ENCODE measurements at regions not wholly inside any gene's neighbourhood (a gene's known extent, or its start where the extent isn't known, plus 50 kb on each side); places are given as distances from the start of the nearest gene placed in this dataset.

DNA sequence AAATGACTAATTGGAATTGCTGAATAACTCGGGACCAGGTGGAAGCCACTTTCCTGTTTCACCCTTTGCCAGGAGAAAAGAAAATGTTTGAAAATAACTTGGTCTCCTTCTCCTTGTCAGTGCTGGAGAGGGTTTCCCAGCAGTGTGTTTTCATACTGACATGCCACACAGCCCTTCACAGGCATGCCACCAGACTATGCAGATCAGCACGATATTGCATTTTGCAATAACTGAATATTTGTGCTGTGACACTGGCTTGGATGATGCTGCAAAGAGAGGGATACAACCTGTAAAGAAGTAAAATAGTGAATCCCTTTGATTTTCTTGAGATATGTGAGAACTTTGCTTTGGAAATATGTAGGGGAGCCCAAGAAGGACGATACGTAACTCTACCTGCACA, 200.0 kb upstream of the NAV2 start:
- DNase-seq: no peak

DNA sequence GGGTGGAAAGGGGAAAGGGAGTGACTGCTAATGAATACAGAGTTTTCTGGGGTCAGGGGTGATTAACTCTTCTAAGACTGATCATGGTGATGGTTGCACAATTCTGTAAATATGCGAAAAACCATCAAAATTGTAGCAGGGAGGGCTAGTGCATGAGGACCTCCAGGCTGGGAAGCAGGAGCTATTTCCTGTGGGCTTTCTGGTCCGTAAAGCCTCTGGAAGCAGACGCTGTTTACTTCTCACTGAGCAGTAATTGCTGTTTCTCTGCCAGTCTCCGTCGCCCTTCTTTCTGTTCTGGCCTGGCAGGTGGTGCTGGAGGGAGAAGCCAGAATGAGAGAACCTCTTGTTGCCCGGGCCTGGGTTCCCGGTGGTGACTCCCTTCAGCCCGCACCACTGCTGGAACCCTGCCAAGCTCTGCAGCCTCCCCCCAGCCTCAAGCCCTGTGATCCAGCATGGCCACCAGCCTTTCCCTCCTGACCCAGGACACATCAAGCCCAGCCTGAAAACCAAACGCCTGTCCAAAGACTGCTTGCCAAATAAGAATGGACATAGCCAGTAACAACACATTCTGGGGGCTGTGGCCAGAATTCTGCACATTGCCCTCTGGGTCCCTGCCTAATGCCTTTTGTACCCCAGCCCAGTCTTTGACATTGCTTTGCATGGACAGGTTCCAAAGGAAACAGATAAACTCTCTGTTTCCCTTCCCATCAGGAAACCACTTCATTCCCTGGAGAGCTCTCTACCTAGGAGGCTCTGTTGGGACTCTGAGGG, 201.0 kb upstream of the NAV2 start:
- peak; percentile 62 for DNase-seq

DNA sequence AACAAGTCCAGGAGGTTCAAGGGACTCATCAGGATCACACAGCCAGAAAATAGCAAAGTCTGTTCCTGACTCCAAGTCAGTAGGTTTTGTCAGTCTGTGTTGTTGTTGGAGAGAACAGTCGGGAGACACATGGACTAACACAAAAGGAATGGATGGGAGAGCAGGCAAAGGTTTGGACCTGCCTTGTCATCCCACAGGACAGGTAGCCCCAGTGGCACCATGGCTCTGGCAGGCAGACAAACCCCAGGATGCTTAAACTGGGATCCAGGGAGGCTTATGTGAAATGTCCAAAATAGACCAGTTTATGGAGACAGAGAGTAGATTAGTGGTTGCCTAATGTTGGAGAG, 201.6 kb upstream of the NAV2 start:
- no peak for DNase-seq

DNA sequence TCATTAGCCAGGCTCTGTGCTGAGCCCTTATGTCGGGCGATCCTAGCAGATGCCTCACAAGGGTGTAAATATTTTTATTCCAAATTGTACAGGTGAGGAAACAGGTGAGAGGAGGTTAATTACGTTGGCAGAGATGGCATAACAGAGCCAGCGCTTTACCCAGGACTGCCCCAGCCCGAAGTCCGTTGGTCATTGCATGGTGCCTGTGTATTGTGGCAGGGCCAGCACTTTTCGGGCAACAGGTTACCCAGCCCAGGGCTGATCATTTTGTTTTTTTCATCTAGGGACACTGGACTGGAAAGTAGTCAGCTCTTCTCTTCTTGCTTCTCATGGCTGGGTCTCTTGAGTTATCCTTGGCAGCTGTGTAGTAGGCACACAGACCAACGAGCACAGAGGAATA, 202.2 kb upstream of the NAV2 start:
- DNase-seq: no peak

DNA sequence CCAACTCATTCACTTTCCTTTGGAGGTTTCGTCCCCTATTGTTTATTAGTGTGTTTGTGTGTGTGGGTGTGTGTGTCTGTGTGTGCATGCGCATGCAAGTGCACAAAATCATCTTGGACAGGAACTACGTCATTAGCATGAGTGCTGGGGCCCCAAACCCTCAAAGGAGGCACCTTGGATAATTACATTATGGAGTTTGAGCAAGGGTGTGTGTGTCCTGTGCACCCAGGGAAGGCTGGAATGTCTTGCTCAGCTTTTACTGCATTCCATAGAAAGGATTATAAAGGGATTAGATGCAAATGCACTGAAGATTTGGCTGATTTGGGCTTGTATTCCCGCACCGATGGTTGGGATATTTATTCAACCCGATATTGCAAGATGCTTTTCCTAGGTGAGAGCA, 203.4 kb upstream of the NAV2 start:
- DNase-seq: no peak

DNA sequence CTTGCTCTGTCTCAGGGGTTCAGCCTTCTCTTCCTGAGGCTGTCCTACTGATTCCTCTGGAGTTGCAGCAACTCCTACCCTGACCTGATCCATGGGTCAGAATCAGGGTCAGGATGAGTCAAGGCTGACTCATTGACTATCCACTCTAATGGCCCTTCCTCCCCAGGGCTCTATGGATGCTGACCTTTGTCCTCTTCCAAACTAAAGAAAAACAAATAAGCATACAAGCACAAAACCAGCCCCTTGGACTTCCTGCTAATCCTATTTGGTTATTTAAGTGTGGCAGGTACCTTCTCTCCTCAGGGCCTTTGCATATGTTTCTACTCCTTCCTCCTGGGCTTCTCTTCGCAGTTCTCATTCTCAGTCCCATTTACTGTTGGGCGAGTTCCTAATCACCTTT, 204.5 kb upstream of the NAV2 start:
- DNase-seq: no peak

DNA sequence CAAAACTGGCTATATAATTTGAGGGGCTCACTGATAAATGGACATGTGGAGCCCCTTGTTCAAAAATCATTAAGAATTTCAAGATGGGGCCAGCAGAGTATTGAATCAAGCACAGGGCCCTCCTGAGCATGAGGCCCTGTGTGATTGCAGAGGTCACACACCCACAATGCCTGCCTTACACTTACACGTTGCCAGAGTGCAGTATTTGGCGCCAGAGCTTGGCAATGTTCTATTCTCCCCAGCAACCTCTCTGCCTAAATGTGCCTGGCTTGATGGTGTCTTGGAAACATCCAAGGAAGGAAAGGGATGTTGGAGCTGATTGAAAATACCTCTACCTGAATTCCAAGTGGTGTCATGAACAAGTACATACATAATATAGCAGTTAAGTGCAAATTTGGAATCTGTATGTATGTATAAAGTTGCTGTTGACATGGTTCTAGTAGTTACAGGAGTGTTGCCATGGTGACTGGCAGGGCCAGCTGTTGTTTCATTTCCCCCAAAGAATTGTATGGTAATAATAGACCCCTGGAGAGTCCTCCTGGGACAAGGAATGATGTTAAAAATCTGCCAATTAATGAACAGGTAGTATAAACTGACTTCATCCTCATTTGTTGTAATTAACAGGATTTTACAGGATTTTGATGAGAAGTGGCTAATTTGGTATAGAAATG, 205.7 kb upstream of the NAV2 start:
- no peak for DNase-seq

DNA sequence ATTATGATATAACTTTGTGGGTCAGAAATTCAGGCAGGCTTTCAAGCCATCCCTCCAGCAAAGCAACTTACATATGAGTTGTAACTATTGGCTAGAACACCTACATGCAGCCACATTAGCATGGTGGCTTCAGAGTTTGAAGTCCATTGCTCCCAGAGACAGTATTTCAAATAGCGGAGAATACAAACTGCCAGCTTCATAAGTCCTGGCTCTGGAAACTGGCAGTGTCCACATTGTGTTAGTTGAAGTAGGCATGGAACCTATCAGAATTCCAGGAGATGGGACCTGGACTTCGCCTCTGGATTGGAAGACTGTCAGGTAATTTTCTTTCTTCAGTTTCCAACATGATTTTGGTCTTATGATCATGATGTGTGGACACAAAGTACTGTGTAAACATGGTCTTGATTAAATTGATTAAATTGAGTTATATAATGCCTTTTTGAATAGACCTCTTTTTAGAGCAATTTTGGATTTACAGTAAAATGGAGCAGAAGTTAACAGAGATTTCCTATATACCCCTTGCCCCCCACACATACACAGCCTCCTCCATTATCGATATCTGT, 209.9 kb upstream of the NAV2 start:
- DNase-seq: no peak

DNA sequence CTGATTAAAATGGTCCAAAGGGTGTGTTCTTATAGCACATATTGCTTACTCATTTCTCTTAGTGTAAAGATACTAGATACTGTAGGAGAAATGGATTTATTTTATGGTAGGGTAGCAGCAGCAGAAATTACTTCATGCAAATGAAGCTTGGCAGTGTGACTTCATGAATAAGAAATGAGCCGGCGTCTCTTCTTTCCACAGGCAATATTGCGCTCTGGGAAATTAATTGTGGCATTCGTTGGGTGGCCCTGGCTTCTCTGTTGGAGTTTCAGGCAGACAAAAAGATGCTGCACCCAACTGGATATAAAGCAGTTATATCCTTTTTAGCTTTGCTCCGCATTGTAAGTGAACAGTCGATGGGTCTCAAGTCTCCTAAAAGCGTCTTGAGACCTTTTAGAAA, 211.0 kb upstream of the NAV2 start:
- DNase-seq: no peak

DNA sequence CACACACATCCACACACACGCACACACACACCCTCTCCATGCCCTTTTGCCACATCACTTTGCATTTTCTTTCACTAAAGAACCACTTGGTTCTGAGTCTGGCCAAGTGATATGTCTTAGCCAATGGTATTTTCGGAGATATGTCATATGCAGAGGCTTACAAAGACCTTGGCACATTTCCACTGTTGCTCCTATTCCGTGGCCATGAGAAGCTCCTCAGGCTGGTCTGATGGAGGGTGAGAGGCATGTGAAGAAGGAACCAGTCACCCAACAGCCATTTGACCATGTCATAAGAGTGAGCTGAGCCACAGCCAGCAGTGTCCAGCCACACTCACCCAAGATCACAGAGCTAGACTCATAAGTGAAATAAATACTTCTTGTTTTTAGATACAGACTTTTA, 212.6 kb upstream of the NAV2 start:
- DNase-seq: no peak

DNA sequence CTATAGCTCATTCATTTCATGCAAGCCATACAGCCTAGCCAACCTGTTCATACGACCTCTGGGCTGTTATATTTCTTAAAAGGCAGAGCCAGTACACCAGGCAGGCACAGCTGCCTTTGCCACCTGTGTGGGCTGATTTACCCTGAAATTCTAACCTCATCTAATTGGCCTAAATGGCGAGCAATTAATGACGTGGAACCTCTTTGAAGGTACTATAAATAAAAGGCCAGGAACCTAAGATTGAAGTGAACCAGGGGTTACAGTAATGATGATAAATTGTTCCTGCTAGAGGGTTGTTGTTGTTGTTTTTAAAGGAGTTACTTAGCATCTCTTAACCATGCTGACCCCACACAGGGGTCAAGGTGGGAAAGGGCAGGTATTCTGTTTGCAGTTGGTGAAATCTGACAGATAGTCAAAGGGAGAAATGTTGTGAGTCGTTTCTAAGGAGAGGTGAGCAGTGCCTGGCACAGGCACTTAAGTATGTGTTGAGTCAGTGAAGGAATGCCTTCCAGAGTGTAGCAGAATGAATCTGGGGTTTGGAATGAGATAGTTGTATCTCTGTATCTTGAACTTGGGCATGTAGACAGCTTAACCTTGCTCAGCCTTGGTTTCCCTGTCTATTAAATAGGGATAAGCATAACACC, 213.5 kb upstream of the NAV2 start:
- DNase-seq: no peak

DNA sequence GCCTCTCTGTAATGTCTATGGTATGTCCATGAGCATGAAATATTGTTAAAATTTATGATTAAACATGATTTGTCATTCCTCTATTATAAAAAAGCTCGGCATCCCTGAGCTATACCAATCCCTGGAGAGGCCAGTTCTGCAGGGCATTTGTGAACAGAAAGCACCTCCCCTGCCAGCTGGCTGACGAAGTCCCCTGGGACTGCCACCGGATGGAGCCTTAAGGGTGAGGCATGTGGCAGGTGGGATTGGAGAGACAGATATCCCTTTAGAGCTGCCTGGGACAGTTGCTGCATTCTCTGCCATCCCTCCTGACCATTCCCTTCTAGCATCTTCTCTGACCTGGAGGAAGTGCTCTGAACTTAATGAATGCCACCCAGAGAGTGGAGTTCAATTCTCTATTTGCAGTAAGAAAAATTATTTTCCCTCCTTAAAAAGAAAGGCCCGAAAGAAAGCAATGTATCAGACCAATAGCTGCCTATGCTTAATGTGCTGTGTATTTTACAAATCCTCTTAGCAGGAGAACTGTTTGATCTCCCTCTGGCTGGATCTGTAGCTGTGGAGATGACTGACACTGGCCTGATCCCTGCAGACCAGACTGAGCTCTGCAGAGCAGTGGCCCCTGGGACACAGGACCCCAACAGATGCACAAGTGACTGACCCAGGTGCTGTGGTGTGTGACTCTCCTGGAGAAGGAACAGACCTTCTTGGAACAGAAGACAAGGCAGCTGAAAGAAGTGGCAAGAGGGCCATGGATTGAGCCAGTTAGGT, 219.0 kb upstream of the NAV2 start:
- no peak for DNase-seq

DNA sequence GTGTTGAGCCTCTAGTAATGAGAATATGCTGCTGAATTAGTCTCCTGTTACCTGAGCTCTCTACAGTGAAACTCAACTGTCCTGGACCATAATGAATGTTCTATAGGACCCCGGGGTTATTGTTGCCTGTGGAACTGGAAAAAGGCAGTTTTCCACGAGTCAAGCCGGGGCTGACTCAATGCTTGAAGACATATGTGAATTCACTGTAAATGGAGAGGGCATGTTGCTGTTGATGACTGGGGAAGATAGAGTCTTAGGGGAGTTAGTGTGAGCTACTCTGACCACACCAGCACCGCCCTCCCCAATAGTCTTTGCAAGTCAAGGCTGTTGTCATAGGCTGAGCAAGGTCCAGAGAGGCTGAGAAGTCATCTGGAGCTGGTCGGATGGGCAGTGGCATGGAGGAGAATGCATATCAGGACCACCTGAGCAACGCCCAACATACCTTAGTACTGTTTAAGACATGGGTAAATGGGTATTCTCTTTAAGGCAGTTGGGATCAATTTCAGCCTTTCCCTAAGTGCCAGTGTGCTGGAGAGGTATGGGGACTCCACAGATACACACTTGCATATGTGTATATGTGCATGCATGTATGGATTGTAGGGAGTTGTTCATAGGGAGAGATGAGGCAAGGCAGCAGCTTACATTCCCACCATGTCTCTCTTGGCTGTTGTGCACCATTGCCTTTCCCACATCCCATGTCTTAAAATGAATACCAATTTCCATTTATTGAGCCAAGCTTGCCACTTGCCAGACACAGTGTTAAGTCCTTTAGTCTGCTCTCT, 230.1 kb upstream of the NAV2 start:
- no peak for DNase-seq

DNA sequence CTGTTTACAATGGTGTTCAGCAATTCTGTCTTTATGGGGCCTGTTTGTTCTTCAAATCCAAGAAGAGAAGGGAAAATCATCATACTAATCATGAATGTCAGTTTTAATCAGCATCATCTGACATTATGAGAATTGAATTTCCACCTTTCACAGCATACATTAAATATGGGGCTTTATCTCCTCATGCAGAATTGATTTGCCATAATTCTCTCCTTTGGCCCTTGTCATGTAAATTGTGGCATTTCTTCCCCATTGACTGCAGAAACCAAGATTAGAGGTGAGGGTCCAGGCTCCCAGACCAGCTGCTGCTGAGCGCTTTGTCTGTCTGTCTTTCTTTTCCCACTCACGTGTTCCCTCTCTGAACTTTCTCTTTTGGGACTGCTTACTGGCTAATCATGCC, 232.1 kb upstream of the NAV2 start:
- DNase-seq: no peak

DNA sequence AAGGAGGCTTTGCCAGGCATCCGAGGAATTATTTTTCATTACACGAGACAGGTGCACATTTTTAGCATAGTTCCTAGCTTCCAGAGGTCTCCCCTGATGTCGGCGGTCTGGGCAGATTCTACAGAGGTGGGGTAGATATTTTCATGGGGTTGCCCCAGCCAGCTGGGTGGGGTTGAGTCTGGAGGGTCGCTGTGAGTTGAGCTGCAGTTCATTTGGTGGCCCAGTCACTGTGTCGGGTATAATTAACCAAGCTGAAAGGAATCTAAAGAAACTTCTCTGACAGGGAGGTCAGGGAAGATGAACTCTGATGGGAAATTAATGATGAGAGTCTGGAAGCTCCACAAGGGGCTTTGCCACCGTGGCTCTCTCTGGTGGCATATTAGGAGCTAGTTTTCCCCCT, 233.7 kb upstream of the NAV2 start:
- no peak for DNase-seq

DNA sequence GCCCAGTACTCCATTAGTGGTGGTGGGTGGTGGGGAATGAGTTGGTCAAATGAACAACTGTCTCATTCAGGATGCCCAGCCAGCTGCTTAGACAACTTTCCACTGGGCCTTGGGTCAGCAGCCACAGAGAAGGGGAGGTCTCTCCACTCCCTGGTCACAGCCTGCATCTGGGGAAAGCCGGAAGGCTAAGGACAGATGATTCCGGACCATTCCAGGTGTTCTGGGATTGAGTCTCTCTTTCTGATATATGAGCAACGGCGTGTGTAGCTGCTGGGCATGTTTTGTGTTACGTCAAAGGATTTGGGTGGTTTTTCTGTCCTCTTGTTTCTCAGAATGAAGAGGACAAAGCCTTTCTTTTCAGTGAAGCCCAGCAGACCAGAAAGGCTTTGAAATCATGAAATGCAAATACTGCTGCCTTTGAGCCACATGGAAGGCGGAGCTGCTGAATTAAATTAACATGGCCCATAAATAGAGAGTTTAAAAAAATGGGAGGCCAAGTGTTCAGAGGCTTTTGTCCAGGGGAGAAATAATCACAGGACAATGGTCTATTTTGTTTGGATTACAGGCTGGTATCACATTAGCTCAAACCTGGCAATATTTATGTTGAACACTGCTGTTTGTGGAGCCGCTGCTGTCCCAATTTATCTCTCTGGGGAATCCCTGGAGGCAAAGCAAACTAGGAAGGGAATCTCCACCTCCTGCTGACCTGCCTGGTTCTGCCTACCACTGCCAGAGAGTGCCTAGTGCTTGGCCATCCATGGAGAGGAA, 234.4 kb upstream of the E2F8 start:
- no peak for DNase-seq

DNA sequence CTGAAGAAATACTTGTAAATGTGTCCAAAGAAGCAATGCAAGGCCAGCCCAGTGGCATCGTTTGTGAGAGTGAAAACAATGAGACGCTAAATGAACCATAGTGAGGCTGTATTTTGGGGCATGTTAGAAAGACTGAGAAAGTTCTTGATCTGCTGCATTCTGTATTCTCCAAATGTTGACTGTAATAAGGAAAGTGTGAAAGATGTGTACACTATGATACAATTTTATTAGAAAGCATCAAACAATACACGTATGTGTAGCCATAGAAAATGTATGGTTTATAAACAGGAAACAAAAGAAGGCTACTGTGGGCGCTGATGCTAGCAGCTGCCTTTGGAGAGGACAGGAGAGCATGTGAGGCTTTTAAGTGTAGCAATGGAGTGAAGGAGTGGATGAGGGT, 233.5 kb upstream of the E2F8 start:
- DNase-seq: no peak

DNA sequence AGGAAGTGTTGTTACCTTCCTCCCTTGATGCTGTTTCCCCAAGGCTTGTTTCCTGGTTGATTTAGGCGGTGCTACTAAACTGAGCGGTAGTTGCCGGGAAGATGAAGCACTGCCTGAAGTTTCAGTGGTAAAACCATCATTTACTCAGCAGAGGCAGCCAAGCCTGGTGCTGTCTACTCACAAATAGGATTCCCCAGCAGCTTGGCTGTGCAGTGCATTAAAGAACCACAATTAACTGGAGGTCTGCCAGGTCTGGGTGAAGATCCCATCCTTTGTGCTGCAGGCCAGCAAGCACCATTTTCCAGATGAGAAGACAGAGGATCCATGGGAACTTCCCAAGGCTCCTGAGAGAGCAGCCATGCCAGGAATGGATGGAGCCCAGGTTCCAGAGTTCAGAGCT, 231.9 kb upstream of the E2F8 start:
- DNase-seq: no peak

DNA sequence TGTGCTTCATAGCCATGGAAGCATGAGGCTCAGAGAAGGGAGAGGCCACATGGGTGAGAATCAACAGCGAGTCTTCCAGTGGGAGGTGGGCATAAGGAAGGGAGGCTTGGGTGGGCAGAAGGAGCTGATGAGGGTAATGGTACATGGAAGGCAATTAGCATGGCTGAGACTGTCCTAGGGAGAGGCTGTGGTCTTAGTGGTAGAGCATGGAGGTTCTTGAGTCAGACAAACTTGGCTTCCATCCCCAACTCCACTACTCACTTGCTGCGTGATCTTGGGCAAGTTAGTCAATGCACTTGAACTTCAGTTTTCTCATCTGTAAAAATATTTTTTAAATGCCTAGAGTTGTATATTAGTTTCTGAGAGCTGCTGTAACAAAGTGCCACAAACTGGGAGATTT, 227.2 kb upstream of the E2F8 start:
- no peak for DNase-seq

DNA sequence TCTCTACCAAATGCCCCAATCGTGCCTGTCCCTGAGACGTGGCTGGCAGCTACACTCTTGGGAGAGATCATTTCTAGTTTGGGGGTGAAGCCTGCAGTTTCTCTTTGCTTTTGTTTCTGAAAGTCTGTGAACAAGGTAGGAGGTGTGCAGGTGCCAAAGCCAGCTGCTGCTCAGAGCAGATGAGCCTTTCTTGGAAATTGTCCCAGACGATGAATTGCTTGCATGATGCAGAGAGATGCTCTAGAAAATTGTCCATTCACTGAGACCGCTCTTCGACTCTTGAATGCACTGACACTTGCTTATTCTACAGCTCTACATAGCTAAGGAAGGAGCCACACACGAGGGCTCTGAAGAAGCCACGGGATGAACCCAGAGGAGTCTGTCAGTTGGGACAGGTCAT, 225.6 kb upstream of the E2F8 start:
- DNase-seq: no peak

DNA sequence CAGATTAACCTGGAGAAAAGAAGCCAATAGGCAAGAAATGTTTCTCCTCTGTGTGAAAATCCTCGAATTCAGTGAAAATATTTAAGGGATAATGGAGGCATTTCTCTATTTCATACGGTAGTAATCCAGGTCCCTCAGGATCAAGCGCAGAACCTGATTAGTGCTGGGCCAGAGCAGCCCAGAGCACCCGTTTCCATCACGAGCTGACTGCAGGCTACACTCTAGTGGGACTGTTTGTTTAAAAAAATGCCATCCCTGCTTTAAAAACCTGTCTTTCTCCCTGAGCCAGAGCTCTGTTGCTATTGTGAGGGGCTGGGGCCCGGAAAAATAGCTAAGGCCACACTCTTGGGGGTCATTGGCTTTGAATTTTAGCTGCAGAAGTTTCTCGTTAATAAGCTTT, 223.2 kb upstream of the E2F8 start:
- no peak for DNase-seq

All from femur (tissue), 1 donor.